ENCODE measurements at regions not wholly inside any gene's neighbourhood (a gene's known extent, or its start where the extent isn't known, plus 50 kb on each side); places are given as distances from the start of the nearest gene placed in this dataset.

DNA sequence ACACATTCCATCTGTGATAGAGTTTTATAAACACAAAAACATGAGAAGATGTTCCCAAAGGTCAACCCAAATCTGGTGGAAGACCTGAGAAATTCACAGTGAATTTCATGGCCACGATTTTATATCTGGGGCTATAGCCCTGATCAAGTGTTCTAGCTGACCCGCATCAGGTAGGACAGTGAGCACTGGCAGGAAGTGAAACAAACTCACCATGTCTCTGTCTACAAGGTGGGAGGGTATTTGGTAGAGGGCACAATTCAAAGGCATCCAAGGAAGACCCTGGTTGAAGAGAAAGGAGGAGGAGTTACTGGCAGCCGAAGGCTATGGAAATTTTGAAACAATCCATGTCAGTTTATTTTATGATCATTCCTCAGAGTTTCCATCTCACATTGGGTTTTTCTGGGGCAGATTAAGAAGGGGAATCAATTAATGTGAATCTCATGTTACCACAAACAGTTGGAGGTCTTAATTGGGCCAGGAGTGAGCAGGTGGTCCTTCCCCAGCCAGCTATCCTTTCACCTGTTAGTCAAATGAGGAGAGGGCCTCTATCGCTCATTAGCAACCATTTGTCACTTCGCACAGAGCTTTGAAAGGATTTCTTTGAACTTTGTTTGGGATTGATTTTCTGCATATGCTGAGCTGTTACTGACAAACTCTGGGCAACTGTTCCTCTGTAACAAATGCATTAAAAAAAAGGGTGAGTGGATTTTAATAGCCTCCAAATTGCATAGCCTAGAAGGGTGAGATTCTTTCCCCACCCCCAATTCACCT lies 612.0 kb upstream of the CLINT1 start:
- DNase-seq (ENCODE audit: low read depth): no peak
- no peak overlapping the region for H3K4me3 ChIP-seq (ENCODE audit: low read depth, low read length)
- TF ChIP-seq, protein P1, sequence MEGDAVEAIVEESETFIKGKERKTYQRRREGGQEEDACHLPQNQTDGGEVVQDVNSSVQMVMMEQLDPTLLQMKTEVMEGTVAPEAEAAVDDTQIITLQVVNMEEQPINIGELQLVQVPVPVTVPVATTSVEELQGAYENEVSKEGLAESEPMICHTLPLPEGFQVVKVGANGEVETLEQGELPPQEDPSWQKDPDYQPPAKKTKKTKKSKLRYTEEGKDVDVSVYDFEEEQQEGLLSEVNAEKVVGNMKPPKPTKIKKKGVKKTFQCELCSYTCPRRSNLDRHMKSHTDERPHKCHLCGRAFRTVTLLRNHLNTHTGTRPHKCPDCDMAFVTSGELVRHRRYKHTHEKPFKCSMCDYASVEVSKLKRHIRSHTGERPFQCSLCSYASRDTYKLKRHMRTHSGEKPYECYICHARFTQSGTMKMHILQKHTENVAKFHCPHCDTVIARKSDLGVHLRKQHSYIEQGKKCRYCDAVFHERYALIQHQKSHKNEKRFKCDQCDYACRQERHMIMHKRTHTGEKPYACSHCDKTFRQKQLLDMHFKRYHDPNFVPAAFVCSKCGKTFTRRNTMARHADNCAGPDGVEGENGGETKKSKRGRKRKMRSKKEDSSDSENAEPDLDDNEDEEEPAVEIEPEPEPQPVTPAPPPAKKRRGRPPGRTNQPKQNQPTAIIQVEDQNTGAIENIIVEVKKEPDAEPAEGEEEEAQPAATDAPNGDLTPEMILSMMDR (IDR thresholded peaks at IDR 0.05; ENCODE audit: insufficient read depth, low read depth, low read length): no peak

DNA sequence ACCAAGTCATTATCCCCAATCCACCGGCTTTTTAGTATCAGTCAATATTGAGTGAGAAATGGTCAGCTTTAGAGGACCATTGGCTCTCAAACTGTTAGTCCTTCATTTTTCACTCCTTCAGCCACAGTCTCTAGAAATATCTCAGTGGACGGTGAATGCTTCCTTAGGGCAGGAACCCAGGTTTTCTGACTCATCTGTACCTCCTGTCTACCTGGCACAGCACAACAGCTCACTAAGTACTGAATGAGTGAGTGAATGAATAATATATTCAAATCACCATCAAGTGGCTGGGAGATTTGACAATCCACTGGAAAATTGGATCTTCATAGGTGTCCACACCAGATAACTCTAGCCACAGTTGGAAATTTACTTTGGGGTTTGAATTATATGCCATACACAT lies 609.5 kb upstream of the CLINT1 start:
- TF ChIP-seq, protein P1 (IDR thresholded peaks at IDR 0.05; ENCODE audit: insufficient read depth, low read depth, low read length): no peak
- no peak for DNase-seq (ENCODE audit: low read depth)
- H3K4me3 ChIP-seq (ENCODE audit: low read depth, low read length): no peak overlapping the region

DNA sequence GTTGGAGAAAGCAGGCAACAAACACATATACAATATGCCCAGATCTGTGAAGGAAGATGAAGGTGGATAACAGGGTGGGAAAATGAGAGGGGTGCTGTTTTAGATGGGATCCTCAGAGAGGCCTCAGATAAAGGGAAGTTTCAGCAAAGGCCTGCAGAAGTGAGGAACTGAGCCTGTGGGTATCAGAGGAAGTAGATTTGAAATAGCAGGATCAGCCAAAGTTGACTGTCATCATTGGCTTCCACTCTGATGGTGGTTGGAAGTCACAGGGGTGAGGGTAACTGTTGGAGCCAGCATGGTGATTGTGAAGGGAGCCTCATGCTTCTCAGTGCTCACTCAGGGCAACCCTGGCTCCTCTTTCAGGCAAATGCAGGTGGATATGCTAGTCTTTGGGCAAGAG lies 607.2 kb upstream of the CLINT1 start:
- TF ChIP-seq, protein P1 (IDR thresholded peaks at IDR 0.05; ENCODE audit: insufficient read depth, low read depth, low read length): no peak
- no peak for DNase-seq (ENCODE audit: low read depth)
- H3K4me3 ChIP-seq (ENCODE audit: low read depth, low read length): no peak overlapping the region

DNA sequence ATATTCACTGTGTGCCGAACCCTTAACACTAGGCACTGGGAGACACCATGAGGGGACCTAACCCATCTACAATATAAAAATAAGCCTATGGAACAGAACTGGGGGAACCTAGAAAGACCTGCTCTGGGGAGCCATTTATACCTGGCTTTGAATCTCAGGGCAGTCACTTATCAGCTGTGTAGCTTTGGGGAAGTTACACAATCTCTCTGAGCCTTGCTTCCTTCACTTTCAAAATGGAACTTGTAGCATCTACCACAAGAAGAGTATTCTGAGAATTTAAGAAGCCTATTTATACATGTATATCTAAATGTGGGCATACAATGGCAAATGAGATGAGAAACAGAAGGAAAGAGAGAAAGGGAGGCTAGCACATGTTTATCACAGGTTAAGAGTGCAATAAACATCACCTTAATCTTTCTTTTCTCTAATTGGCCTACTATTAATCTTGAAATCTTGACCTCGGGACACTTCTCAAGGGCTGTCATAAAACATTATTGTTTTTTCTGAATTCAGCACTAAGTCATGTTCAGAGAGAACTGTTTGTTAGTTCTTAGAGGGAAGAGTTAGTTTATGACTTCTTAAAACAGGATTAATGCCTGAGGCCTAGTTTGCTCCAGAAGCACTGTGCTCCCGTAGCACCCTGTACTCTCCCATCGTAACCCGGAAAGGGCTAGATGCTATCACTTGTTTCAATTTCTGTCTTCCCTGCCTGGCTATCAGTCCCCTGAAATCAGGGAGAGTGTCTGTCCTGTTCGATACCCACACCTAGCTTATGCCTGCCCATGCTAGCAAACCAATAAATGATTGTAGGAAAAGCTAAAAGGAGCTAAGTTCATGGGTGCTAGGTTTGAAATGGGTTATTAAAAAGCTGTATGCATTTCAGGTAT lies 606.4 kb upstream of the CLINT1 start:
- no peak overlapping the region for H3K4me3 ChIP-seq (ENCODE audit: low read depth, low read length)
- DNase-seq (ENCODE audit: low read depth): peak; percentile 33
- TF ChIP-seq, protein P1 (IDR thresholded peaks at IDR 0.05; ENCODE audit: insufficient read depth, low read depth, low read length): no peak

DNA sequence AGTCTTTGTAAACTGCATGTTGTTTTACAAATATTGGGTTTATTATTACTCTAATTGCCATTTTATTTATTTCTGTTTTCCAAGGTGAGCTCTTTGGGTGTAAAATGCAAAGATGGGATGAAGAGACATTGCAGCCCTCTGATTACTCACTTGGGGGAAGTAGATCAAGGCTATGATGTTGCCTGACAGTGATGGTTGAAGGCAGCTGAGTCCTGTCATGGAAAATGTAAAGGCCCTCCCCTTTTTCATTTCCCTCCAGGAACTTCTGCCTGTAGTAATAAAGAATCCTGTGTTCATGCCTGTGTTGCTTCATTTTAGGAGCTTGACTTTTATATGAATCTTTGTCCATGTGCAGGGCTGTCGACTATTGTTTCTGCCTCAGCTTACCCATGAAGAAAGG lies 605.4 kb upstream of the CLINT1 start:
- TF ChIP-seq, protein P1 (IDR thresholded peaks at IDR 0.05; ENCODE audit: insufficient read depth, low read depth, low read length): no peak
- no peak overlapping the region for H3K4me3 ChIP-seq (ENCODE audit: low read depth, low read length)
- DNase-seq (ENCODE audit: low read depth): no peak

DNA sequence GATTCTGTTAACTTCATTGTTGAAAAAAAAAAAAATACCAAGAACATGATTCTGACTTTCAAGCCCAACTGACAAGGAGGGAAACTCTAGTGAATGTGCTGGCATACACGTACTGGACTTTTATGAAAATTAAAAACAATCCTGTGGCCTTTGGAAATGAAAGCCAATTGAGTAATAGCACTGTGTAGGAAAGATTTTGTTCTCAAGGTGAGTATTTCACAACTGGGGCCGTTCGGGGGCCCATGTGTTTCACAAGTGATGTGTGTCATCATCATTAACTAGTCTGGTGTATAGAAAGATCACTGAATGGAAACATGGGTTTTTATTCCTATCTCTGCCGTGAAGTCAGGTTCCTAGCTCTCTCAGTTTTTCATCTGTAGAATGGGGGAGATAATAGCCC lies 605.0 kb upstream of the CLINT1 start:
- TF ChIP-seq, protein P1 (IDR thresholded peaks at IDR 0.05; ENCODE audit: insufficient read depth, low read depth, low read length): no peak
- DNase-seq (ENCODE audit: low read depth): peak; percentile 78
- H3K4me3 ChIP-seq (ENCODE audit: low read depth, low read length): no peak overlapping the region
